NCI-H187 (cell line): ENCODE measurements at regions not wholly inside any gene's neighbourhood (a gene's known extent, or its start where the extent isn't known, plus 50 kb on each side); places are given as distances from the start of the nearest gene placed in this dataset.
A peak's percentile ranks its signal among the peaks of the same experiment; 100 is the strongest.

Experiments
- DNase-seq, 2 experiments: peaks; one replicate each; lab custom pipeline; 2025; lab: John Stamatoyannopoulos, UW

DNA sequence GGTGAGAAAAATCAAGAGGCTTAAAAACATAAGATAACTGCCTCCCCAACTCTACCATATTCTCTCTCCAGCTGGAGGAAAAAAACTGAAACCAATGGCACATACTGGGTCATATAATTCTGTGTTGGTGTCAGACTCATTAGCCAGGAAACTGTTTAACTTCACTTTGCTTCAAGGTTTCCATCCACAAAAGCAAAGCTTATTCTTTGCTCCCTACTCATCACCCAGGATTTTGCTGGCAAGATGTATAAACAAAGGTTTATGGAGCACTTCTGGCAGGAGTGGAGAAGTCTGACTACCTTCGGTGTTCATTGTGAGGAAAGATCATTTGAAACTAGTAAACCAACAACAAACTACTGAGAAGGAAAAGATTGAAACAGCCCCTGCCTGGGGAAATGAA is 197.5 kb upstream of the SERP2 start:
- no peak for DNase-seq

- no peak for DNase-seq
Measured at GRCh38 chr13:44180876-44181536, 192.6 kb upstream of the SERP2 start.

- no peak for DNase-seq
Measured at GRCh38 chr13:44181931-44182330, 191.7 kb upstream of the SERP2 start.

DNA sequence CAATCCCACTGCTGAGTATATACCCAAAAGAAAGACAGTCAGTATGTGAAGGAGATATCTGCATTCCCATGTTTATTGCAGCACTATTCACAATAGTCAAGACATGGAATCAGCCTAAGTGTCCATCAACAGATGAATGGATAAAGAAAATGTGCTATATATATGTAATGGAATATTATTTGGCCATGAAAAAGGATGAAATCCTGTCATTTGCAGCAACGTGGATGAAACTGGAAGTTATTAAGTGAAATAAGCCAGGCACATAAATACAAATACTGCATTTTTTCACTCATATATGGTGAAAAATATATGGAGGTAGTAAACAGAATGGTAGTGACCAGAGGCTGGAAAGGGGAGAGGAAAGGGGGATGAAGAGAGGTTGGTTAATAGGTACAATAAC is 188.9 kb upstream of the SERP2 start:
- DNase-seq, result no peak

- no peak for DNase-seq
Measured at GRCh38 chr13:44188257-44188656, 185.4 kb upstream of the SERP2 start.

DNA sequence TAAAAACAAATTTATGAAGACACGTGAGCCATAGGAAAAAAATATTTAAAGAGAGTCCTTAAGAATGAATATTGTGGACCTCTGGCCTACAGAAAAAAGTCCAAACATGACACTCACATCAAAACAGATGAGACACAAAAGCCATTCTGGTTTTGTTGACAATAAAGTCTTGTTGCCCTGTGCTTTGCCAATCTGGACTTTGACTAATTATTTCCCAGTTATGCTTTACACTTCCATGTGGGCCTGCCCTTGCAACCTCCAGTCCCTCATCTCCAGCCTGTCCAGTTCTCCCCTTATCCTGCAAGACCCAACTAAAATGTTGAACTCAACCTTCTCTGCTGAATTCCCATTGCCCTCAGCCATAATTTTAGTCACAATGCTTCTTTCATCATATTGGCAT is 184.5 kb upstream of the SERP2 start:
- no peak for DNase-seq

DNA sequence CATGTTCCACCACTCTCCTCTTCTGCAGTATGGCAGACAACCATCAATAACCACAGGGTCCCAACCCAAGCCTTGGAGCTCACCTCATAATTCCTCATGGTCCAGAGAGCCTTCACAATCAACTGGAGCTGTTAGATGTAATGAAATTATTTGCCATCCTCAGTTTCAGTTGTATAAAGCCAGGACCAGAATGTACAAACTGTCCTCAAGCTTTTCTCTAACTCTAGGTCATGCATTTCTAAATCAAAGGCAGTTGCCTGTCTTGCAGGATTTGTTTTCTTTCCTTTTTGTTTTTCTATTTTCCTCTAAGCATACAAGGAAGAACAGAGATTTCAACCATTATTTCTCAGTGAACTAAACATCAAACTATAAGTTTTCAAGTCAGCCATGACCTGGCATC is 182.5 kb upstream of the SERP2 start:
- no peak for DNase-seq

GRCh38 chr13:44191504-44192171 is 182.0 kb upstream of the SERP2 start:
- DNase-seq, result peak; percentile 26 to 42

GRCh38 chr13:44193731-44194130 is 179.9 kb upstream of the SERP2 start:
- no peak for DNase-seq

DNA sequence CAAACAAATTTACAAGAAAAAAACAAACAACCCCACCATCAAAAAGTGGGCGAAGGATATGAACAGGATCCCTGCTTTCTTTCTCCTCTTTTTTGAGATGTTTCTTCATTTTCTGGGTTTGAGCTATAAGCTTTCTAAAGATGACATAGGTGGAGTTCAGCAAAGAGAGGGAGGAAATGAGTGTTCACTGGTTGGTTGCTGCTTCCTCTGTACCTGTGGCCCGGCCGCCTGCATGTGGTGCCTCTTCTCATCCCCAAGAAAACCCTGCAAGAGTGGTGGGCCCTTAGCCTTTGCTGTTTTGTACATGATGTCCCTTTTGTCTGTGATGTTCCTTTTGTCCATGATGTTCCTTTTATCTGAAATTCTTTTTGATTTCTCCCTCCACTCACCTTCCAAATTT is 178.4 kb upstream of the SERP2 start:
- DNase-seq, result no peak

DNA sequence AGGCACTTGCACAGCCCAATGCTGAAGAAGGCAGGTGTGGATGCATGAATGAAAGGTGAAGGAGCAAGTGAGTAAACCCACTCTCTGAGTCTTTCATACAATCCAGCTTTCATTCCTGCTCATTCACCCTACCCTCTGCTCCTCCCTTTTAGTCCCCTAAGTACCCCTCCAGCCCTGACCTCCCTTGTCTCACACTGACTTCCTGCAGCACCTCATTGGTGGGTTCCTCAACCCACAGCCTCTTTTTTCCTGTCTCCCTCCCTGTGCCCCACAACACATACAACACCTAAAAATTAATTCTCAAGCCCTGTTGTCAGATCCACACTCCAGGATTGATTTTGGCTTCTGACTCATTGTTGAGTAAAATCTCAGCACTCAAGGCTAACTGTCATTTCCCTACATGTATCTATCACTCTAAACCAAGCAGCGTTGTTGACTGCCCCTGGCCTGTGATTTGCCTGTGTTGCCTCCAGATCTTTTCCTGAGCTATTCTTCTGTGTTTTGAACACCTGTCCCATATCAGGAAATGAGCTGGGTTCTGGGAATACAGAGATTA is 177.3 kb upstream of the SERP2 start:
- no peak for DNase-seq

GRCh38 chr13:44197791-44198770 is 175.5 kb upstream of the SERP2 start:
- DNase-seq, result no peak

- no peak for DNase-seq
Measured at GRCh38 chr13:44198826-44199225, 174.8 kb upstream of the SERP2 start.

- DNase-seq, result no peak
Measured at GRCh38 chr13:44199627-44200207, 173.9 kb upstream of the SERP2 start.

GRCh38 chr13:44206434-44206833 is 167.2 kb upstream of the SERP2 start:
- no peak for DNase-seq

DNA sequence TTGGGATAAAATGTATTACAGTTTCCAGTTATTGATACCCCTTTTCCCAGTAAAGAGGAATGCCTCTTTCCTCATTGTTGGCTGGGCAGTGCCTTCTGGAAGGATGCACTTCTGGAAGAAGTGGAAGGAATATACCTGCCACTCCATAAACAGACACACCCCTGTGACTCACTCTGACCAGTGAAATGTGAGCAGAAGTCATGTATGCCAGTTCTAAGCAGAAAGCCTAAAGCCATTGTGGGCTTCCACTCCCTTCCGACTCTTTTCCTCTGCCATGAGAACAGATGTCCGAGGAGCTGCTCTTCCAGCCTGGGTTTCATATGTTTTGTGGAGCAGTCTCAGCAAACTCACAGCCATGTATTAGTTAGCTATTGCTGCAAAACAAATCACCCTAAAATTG is 166.1 kb upstream of the SERP2 start:
- DNase-seq, result no peak

- DNase-seq, result no peak
Measured at GRCh38 chr13:44210525-44210924, 163.1 kb upstream of the SERP2 start.

- DNase-seq, result no peak
Measured at GRCh38 chr13:44211286-44211685, 162.3 kb upstream of the SERP2 start.

DNA sequence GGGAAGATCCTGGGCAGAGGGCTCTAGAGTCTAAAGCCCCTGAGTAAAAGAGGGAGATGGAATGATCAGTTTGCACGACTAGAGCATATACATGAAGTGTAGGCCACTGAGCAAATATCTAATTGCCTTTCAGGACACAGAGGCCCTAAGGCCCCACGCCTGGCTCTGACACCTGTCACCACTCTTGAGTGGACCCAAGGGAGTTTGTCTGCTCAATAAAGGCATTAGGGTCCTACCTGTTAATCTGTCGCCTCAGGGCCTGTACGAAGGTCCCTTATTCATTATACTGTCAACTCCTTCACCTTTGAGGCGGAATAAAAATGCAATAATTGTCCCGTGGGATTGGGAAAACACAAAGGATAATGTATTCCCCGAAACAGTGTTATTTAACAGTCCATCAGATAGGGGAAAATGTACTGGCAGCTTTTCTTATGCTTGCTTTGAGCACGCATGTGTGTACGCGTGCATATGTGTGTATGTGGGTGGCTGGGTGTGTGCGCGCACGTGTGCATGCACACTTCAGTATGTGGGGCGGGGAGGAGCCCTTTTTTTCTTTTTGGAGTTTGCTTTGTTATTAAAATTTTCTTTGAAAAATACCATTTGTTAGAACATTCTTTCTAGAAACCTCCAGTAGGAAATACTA is 161.8 kb upstream of the SERP2 start:
- peak in 1 of 2 experiments; percentile 21 for DNase-seq

DNA sequence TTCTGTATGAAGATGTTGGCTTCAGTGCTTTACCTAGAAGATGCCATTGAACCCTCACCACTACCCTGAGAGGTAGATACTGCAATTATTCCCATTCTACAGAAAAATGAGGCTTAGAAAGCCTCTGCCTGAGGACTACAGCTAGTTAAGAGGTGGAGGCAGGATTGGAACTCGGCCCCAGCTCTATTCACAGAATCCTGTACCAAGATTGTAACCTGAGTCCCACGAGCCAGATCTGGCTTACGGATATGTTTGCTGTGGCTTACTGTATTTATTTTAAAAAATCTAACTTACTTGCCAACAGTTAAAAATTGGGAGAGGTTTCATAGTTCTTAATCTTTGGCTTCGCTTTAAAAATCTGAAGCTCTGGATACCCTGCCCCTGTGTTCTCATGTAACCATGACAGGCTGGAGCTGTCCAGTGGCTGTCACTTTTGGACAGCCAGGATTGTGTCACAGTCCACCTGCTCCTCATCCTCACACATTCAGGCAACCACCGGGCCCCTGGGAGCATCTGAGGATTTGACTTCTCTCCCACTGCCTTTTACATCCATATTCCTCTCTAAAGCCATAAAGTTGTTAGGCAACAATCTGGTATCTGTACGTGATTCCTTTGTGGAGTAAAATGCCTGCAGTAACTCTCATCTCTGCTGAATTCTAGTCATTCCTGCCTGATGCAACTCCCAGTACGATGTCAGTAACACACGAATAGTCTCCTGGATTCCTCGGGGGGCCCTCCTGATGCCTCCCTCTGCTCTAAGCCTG is 160.8 kb upstream of the SERP2 start:
- no peak for DNase-seq
